ENCODE measurements at regions not wholly inside any gene's neighbourhood (a gene's known extent, or its start where the extent isn't known, plus 50 kb on each side); places are given as distances from the start of the nearest gene placed in this dataset.

DNA sequence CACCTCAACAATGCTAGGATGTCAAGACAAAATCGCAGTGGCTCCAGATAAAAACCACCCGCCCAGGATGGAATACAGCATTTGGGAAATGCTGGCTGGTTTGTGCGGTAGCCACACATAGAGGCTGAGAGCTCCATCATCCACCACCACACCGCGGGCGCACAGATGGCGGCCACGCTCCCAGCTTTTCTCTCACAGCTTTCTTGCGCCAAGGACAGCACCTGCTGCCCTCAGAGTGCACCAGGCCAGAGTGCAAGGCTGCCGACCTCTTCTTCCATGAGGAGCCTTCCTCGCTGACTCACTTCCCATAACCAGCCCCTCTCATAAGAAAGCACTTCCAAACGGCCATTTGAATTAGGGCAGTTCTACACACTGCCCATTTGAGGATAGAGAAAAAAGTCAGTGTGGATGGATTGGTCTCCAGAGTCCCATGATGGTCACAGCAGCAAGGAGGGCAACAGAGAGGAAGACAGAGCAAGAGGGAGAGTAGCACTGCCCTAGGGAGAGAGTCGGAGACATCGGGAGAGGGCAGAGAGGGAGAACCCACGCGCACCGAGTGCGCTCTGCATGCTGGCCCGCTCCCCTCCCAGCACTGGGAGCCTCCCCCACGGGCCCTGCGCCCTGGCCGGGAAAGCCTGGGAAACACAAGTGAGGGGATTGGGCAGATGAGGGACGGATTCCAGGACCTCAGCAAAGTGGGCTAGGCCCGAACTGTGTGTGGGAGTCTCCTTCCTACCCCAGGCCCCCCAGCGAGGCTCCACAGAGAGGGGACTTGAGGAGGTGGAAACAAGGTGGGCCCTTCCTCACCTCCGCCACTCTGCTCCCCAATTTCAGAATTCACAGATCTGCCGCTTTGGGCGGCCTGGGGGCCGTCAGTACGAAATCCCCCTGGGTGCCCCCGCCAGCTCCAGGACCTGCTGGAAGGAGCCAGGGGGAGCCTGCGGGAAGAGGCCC is 156.9 kb downstream of the USP12 start:
- DNase-seq, result no peak

DNA sequence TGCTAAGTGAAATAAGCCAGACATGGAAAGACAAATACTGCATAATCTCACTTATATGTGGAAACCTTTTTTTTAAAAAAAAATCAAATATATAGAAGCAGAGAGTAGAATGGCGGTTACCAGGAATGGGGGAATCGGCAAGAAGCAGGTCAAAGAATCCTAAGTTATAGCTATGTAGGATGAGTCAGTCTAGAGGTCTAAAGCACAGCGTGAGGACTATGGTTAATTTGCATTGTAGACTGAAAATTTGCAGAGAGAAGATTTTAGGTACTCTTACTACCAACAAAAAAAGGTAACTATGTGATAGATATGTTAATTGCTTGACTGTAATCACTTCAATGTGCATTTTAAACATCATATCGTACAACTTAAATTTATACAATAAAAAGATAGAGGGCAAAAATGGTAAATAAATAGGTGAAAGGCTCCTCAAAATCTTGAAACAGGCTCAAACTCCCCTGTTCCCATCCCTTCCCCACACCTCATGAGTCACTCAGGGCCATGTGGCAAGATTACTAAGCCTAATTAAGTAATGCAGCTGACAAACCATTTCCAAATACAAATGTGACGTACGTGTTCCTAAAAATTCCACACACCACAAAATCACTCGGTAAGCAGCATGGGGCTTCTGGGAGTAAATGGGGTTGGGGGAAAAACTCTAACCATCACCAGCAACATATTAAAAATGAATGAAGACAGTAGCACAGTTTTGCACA is 159.0 kb downstream of the USP12 start:
- no peak for DNase-seq

DNA sequence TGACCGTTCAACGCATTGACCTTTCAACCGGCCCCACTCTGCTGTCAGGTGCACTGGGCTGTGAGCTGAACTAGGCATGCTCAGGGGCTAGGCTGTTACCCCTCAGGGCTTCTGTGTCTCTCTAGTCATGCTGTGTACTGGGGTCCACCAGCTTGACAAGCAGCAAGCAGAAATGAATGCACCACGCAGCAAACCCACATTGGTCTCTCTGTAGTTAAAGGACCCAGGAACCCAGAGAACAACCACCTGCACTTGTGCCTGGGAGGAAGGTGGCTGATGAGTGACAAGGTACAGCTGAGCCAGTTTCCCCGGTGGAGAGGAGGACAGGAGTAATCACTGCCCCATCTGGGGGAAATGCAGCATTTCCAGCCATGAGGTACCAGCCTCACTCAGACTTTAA is 159.9 kb downstream of the USP12 start:
- no peak for DNase-seq

GRCh38 chr13:27008733-27009132 is 162.9 kb downstream of the USP12 start:
- no peak for DNase-seq

- no peak for DNase-seq
These were observed 164.4 kb downstream of the USP12 start for GRCh38 chr13:27007166-27007565.

DNA sequence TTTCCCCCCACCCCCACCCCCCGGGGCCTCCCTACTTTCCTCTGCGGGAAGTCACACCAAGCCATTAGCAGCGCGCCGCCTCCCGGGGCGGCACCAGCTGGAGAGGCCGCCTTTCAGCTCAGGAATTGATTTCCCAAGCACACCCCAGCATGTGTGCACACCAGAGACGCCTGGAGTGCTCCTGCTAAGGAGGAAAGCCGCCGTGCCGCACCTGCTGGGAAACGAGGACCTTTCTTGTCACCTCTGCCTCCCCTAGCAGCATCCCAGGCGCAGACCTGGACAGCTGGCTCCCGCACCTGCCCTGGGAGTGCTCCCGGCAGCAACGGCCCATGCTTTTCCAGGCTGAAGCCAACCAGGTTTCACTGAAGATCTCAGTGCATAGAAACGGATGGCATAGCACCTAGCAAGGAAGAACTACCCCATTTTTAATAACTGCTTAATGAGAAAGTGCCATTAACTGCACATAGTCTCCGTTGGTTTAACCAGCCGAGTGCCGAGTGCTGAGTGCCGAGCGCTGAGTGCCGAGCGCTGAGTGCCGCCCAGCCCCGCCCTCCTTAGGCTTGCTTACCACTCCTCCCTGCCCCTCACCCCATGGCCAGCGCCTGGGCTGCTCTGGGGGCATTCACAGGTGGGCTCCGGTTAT is 165.0 kb downstream of the USP12 start:
- DNase-seq, result no peak

- no peak for DNase-seq
These were observed 165.6 kb downstream of the USP12 start for GRCh38 chr13:27005976-27006518.

DNA sequence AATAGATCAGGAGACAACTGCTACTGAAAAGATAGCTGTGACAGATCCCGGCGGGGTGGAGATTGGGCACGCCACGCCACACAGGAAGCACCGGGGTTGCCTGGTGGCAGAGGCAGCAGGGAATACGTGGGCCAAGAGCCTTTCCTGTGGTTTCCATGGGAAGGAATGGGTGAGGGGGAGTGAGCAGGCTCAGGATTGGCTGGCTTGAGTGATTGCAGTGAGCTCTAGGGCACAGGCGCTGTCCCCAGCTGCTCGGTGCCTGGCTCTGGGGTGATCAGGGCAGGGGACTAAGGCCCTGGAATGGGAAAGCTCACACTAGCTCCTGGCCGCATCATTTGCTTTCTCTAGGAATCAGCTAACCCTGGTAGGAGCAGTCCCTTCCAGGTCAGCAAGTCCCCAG is 166.1 kb downstream of the USP12 start:
- DNase-seq, result no peak

- no peak for DNase-seq
These were observed 166.7 kb downstream of the USP12 start for GRCh38 chr13:27004866-27005265.

DNA sequence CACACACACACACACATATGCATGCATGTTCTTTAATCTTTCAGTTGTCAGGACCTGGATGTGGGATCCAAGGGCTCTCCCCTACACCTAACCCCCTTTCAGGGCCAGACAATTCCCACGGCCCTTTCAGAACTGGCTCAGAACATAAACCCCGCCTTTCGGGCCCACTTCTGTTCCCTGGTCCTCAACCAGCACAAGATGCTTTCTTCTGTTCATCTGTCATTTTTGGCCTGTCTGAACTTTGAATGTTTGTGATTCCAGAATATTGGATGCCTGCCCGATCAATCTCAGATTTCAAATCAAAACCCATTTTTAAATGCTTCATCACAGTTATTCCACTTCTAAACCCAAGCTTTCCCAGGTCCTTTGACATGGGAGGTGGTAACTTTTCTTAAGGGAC is 167.3 kb downstream of the USP12 start:
- DNase-seq, result no peak

DNA sequence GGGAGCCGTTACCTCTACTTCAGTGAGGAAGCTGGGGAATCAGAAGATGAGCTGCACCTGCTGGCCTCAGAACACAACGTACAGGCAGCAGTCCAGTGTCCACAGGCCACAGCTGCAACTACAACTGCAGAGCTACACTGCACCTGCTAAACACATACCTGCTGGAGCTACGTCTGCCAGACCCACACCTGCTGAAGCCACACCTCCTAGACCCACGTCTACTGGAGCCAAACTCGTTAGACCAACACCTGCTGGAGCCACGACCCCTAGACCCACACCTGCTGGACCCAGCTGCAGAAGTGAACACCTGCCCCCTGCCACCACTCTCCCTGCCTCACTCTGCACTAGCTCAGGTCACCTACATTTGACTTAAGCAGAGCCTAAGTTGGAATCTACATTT is 169.9 kb downstream of the USP12 start:
- DNase-seq, result no peak

GRCh38 chr13:27000686-27001085 is 170.9 kb downstream of the USP12 start:
- DNase-seq, result no peak

DNA sequence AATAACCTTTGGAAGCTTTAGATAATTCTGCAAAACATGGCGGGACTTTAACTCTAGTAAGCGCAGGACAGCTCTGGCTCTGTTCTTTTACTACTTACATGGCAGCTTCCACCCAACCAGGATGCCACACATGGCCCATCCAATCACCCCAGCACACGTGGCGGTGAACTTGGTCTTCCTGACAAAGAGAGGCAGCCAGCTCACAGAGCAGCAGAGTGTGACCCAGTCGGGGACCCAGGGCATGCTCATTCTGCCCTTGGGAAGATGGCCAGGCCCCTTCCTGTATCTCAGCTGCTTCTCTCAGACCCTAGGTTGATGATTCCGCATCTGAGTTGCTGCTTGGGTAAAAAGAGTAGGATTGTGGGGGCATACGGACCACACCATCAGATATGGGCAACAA is 172.1 kb downstream of the USP12 start:
- DNase-seq, result no peak

DNA sequence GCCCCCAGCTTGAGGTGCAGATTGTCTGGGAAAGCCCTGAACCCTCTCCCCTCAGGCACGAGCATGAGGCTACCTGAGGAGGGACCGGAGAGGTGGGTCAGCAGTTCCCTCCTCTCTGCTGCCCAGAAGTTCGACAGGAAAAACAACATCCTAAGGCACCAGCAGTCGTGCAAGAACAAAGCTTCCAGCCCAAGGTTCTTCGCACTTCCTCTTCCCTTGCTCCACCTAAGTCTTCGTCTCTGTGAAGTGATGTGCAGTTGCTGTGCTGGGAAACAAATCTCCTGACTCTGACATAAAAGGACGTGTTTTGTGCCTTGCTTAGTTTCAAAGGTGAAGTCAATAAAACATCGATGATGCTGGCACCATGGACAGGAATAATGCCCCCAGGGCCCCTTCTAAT is 173.3 kb downstream of the USP12 start:
- no peak for DNase-seq

GRCh38 chr13:26996965-26997752 is 174.5 kb downstream of the USP12 start:
- no peak for DNase-seq

DNA sequence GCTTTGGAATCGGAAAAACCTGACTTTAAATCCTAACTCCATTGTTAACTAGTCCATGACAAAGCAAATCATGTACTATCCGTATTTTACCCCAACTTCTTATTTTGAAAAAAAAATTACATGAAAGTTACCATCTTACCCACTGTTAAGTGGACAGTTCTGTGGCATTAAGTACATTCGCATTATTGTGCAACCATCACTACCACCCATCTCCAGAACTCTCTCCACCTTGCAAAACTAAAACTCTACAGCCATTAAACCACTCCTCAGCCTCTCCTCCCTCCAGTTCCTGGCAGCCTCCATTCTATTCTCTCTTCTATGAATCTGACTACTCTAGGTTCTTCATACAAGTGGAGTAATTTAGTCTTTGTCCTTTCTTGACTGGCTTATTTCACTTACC is 176.5 kb downstream of the USP12 start:
- no peak for DNase-seq

GRCh38 chr13:26993780-26994179 is 177.8 kb downstream of the USP12 start:
- no peak for DNase-seq

- DNase-seq, result no peak
These were observed 178.5 kb downstream of the USP12 start for GRCh38 chr13:26992951-26993719.

- DNase-seq, result no peak
These were observed 180.0 kb downstream of the USP12 start for GRCh38 chr13:26991508-26992181.

DNA sequence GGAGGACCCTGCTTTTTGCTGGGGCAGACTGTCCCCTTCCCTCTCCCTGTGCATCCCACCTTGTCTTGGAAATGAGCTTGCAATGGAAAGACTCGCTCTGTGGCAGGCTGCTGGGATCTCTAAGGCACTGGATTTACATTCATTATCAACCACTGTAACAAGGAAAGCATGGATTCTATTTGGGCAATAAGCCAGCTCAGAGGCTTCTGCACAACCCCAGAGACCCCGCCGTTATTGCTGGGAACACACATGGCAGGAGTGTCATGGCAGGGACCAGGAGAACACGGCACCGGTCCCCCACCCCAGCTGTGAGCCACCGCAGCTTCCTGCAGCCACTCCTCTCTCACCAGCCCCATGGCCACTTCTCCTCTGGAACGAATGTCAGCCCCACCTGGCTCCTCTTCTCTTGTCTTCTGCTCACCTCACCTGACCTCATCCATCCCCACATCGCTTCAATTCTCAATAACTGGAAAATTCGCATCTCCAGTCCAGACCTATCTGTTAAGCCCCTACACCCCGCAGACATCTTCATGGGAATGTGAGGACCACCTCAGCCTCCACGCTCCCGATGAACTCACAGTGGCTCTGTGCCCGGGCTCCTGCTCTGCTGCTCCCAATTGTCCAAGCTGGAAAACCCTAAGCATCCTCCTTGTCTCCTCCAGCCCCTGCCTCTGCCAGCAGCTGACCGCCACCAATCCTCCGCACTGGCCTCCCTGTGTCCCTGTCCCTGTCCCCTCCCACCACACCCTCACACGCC is 181.5 kb downstream of the USP12 start:
- no peak for DNase-seq
